NCI-H2196 (cell line): ENCODE measurements at regions not wholly inside any gene's neighbourhood (a gene's known extent, or its start where the extent isn't known, plus 50 kb on each side); places are given as distances from the start of the nearest gene placed in this dataset.
"Not testable (repeated sequence)": the region's sequence is repeated elsewhere in the genome, so short reads cannot be mapped to it uniquely, and the experiment has no call there.

ENCODE experiments used
- DNase-seq: peaks from one replicate; lab custom pipeline; 2025; ENCODE audit not compliant: unreplicated experiment; lab: John Stamatoyannopoulos, UW

DNA sequence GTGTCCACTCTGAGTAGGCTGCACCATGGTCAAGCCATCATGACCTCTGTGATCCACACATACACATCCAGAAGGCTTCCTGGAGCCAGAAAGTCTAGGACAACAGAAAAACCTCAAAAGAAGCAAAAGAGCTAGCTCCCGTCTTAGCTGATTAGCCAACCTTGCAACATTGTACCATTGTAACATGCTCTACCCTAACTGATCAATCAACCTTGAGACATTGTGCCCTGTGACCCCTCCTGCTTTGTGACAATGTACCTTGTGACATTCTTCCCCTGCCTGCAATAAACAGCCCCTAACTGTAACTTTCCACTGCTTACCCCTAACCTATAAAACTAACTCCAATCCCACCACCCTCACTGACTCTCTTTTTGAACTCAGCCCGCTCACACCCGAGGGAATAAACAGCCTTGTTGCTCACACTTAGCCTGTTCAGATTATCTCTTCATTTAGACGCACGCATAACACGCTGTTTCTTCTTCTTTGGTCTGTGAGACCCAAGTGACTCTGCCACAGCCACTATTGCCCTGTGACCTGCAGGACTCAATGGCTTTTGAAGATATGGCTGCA, 1104.6 kb downstream of the OTOL1 start:
- DNase-seq, result no peak

DNA sequence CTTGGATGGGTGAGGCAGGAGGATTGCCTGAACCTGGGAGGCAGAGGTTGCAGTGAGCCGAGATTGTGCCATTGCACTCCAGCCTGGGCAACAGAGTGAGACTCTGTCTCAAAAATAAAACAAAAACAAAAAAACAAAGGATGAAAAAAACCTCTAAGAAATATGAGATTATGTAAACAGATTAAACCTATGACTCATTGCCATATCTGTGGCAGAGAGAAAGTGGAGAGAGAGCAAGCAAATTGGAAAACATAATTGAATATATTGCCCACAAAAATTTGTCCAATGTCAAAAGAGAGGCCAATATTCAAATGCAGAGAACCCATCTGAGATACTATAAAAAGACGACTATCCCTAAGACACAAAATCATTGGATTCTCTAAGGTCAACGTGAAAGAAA, 1106.0 kb downstream of the OTOL1 start:
- no peak for DNase-seq

DNA sequence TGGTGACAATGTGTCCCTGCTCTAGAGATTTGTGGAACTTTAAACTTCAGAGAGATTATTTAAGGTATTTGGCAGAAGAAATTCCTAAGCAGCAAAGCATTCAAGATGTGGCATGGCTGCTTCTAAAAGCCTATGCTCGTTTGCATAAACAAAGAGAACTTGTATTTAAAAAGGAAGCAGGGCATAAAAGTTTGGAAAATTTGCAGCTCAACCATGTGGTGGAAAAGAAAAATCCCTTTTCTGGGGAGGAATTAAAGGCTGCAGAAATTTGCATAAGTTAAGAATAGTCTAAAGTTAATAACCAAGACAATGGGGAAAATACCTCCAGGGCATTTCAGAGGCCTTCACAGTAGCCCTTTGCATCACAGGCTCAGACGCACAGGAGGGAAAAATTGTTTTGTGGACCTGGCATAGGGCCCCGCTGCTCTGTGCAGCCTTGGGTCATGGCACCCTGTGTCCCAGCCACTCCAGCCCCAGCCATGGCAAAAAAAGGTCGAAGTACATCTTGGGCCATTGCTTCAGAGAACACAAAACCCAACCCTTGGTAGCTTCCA, 1109.1 kb downstream of the OTOL1 start:
- DNase-seq, result no peak

DNA sequence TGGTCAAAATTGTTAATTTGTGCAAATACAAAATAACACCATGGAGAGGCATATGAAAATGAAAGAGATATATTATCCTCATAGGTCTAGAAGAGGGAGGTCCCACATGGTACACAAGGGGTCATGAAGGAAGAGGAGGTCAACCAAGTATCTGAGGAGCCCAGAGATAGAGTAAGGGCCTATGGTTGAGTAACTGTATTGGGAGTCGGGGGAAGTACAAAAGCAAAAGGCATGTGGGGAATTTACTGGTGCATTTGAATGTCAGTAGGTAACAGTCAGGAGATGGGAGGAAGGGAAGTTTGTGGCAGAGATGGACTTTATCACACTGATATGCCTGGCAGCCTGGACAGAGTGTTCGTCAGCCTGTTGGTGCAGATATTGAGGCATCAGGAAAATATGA, 1113.7 kb downstream of the OTOL1 start:
- DNase-seq, result no peak

DNA sequence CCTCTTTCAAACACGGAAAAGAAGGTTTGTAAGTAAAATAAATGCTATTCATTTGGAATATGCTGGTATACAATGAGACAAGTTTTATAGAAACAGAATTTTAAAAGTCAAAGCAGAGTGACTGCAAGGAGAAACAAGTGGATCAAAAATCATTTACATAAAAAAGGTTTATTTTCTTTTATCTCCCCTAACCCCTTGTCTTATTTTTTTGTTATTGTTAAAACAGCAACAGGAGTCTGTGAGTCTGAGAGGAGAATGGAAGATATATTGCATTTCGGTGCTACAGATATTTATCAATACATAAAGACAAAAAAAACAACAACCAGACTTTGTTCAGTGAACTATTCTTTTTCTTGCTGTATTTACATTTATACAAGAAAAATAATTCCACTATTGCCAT, 1116.4 kb downstream of the OTOL1 start:
- no peak for DNase-seq

DNA sequence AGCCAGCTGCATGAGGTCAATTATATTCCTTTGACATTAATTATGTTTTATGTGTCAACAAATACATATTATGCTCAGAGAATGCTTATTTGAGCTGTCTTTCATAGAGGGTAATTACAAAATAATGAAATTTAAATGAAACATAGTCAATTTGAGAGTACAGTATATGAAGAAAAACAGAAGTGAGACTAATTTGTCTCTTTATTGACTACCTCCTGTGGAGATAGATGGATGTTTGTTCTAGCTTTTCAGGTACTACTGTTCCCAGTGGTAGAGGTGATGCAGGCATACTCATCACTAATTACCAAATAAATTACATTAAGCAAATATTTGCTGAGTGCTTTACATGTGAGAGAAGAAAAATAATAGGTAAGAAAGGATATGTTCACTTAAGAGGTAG, 1129.6 kb downstream of the OTOL1 start:
- DNase-seq, result no peak

DNA sequence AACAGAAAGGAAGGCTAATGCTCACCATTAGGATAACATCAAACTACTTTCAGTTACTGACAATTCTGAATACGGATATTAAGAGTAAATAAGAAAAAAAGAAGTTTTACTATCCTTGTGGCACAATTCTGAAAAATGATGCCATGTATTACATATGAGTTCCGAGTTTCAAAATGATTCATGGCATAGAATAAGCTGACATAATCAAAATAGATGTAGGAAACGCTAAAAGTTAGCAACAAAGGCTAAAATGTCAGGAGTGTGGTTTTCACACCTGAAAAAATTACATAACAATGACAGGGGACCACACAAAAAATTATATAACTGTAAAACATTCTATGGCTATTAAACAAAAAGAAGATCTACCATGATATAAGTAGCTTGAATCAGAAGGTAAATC, 1131.9 kb downstream of the OTOL1 start:
- no peak for DNase-seq

DNA sequence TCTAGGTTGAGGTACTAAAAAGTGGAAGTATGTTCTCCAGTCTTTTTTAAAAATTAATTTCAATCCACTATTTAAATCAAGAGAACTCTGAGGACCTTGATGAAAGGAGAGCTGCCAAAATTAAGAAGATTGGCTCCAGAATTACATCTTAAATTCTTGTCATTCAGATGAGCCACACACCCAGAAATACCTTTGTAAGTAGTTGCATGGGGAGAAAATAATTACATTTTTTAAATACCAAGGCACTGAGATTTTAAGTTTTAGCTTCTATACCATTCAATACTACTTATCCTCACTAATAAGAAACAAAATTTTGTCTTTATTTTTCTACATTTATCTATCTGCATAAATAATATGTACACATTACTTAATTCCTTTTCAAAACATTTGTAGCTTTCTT, 1132.8 kb downstream of the OTOL1 start:
- DNase-seq, result no peak

DNA sequence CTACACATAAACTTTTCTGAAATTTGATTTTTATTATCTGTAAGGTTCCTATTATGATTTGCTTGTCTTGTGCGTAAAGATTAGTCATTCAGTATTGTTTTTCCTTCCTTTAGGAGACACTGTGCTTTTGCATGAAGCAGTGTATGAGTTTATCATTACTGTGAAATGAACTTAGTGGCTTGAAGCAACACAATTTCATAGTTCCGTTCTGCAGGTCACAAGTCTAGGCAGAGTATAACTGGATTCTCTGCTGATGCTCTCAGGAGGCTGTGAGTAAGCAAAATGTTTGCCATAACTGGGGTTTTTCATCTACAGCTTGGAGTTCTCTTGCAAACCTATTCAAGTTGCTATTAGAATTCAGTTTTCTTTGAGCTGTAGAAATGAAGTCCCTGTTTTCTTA, 1136.1 kb downstream of the OTOL1 start:
- DNase-seq, result no peak

DNA sequence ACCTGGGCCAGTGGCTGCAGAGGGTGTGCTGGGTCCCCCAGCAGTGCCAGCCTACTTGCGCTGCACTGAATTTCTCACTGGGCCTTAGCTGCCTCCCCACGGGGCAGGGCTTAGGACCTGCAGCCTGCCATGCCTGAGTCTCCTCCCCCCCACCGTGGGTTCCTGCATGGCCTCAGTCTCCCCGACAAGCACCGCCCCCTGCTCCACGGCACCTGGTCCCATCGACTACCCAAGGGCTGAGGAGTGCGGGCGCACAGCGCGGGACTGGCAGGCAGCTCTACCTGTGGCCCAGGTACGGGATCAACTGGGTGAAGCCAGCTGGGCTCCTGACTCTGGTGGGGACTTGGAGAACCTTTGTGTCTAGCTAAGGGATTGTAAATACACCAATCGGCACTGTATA, 1143.6 kb downstream of the OTOL1 start:
- not testable (repeated sequence) for DNase-seq

DNA sequence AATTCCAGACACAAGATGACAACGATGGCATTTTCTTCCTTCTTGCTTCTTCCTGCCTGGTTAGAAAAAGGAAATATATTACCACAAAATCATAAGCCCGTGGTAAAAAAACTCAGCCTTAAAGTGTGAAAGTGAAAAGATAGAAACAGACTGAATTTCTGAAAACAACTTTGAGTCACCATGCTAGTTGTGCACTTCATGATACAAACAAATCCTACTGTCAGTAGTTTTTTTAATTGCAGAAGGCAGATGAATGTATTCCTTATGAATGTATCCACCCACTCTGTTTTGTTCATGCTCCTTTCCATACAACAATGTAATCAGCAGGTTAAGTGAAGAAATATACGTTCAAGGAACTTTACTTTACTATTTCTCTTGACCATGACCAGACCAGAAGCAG, 1144.7 kb downstream of the OTOL1 start:
- no peak for DNase-seq

DNA sequence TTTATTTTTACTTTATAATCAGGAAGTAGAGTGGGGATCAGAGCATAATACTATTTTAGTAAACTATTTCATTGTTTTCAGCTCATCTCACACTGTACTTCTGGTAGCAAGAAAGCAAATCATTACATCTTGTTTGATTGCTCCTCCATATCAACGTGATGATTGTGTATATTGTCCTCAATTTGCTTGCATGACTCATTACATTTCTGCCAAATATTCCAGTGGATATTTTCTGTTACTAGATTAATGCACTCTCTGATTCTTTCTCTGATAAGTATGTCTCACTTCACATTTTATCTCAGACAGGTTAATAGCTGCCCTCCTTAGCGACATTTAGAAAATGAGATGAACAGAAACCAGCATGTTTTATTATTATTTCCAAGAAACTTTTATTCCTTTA, 1145.3 kb downstream of the OTOL1 start:
- DNase-seq, result no peak

DNA sequence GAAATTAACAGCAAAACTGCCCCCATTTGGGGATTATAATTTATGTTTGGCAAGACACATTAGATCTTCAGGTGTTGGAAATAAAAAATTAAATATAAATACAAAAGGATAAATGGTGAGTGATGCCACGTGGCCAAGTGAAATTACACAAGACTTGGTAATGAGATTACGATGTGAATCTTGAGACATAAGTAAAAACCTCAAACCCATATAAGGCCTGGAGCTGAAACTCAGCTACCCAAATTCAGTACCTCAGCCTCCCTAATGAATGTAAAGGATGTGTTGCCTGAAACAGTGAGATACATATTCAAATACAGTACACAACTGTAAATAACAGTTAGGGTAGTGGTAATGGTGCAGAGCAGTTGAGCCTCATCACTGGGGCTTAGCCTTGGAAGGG, 1146.6 kb downstream of the OTOL1 start:
- no peak for DNase-seq

DNA sequence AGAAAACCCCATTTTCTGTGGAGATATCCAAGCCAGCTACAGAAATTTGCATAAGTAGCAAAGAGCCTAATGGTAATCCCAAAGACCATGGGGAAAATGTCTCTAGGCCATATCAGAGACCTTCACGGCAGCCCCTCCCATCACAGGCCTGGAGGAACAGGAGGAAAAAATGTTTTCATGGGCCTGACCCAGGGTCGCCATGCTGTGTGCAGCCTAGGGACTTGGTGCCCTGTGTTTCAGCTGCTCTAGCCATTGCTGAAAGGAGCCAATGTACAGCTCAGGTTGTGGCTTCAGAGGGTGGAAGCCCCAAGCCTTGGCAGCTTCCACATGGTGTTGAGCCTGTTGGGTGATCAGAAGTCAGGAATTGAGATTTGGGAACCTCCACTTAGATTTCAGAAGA, 1150.7 kb downstream of the OTOL1 start:
- DNase-seq, result no peak

DNA sequence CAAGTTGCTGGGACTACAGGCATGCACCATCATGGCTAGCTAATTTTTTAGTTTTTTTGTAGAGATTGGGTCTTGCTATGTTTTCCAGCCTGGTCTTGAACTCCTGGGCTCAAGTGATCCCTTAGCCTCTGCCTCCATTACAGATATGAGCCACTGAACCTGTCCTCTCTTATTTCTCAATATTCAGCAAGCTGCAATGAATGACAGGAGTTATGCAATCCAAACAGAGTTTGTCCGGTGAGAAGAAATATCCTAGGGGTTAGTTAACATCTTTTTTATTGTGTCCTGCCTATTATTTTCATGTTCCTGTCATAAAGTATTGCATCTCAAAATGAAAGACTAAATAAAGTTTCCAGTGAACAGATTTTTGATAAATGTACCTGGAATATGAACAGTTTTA, 1161.4 kb downstream of the OTOL1 start:
- no peak for DNase-seq

DNA sequence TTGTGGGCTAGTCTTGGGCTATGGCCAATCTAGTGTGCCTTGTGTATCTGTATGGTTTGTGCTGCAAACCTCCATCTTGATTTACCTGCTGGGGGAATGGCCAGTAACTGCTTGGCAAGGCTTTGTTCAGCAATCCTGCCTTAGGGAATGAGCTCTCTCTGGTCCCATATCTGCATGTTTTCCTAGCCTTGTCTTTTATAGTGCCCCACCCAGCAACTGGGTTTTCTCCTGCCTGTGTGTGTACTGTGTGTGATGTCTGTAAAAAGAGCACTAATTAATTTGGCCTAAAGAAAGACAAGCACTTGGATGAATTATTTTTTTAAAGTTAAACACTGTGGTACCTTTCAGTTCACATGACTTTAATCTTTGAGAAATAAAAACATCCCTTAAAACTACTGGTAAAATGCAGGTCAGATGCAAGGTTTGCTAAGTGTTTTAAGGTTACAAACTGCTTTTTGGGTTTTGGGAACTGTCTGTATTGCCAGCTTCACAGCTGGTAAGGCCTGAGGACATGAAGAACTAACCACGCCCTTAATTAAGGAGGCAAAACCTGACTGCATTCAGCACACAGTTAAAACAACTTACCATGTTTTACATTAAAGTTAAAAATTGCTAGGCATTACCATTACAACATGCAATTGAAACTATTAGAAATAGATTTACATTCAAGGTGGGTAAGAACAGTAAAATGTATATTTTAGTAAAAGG, 1169.2 kb downstream of the OTOL1 start:
- no peak for DNase-seq

DNA sequence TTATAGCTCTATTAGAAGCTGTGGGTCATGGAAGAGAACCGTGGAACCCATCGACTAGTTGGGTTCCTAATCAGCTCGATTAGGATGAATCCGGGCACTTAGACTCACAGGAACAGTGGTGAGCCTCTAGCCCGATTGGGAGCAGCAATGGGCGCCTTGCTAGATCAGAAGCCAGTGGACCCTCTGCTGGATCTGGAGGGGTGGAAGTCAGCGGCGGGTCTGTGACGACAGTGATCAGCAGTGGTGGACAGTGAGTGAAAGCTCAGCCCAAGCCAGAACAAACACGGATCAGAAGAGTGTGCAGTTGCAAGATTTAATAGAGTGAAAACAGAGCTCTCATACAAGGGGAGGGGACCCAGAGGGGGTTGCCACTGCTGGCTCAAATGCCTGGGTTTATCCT, 1170.2 kb downstream of the OTOL1 start:
- no peak for DNase-seq

DNA sequence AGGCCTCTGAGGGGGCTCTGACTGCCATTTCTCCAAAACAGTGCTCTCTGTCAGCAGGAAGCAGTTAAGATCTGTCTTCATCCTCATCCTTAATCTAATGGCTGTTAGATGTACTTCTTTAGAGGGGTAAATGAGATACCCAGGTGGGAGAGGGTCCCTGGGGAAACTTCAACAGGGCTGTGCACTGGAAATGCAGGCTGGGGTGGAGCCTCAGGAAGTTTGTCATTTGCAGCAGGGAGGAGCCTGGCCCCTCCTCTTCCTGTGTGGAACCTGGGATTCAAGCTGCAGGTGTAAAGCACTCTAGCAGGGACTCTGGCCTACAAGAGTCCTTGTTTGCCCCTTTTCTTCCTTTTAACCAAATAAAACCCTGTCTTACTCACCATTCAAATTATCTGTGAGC, 1173.6 kb downstream of the OTOL1 start:
- no peak for DNase-seq

DNA sequence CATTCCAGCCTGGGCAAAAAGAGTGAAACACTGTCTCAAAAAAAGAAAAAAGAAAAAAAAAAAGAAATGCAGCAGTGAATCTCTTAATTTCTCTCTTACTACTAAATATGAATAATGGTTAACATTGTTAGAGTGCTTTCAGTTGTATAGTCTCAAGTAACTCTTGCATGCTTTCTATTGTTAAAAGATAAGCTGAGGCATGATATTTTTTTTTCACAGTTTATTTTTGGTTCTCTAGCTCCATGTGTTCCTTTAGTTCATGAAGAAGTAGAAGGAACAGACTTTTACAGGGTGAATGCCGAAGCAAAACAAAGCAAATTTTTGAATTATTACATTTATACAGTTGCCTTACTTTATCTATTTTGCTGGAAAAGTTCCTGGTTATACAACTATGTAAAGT, 1180.9 kb downstream of the OTOL1 start:
- no peak for DNase-seq

DNA sequence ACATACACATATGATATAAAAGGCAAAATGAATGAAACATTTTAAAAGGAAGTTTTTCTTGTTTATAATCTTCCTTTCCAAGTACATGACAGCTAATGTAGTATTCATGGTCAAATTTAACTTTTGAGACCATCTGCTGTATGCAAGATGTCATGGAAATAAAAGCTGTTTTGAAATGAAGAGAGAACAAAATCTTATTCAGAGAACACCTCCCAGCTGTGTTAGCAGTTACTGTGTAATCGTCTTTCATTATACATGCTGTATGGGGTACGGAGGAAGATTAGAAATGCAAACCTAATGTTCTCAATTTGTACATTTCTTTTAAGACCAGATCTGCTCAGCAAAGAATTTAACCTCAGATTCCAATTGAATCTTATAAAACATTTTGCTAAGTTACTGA, 1182.3 kb downstream of the OTOL1 start:
- no peak for DNase-seq

DNA sequence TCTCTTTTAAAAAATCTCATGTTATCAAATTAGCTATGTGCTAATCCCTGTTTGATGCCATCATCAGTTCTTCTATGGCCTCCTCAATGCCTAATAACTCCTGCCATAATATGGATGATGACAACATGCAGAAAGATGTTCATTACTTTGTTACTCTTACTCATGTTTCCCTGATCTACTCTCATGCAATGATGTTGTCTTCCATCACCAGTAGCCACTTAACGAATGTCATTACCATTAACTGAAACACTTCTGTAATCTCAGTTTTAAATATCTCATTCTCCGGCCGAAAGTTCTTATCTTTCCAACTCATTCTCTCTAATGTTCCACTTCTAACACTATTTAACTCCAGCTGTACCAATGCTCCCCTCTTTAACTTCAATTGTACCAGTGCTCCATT, 1187.7 kb downstream of the OTOL1 start:
- no peak for DNase-seq

DNA sequence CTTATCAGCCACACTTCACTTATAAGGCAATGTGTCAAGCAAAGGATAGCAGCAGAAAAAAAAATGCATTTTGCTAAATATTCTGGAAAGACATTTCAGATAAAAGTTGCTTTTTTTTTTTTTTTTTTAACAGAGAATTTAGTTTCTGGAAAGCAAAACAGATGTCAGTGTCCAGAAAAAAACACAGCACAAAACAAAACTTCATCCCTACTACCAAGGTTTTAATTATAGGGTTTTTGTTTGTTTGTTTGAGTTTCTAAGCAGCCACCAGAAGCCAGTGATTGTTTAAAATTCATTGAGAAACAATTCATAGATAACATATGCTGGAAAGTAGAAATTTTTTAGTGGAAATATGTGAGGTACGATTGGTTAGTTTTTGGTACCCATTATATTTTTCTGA, 1202.7 kb downstream of the OTOL1 start:
- no peak for DNase-seq

DNA sequence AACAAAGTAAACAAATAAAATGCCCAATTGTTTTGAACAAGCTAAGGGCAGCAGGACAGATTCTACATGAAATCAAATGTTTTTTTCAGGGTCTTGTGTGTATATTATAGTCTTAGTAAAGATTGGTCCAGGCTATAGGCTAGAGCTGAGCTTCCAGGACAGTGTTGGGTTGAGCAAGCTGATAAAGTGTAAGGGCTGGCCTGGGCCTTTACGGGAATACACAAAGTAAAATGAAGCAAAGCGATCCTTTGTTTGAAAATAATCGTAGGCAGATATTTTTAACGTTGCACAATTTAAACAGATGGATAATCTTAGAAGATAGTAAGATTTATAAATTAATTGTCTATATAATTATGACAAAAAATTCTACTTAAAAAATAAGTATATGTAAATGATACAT, 1204.6 kb downstream of the OTOL1 start:
- no peak for DNase-seq
